ENCODE measurements at regions not wholly inside any gene's neighbourhood (a gene's known extent, or its start where the extent isn't known, plus 50 kb on each side); places are given as distances from the start of the nearest gene placed in this dataset.

DNA sequence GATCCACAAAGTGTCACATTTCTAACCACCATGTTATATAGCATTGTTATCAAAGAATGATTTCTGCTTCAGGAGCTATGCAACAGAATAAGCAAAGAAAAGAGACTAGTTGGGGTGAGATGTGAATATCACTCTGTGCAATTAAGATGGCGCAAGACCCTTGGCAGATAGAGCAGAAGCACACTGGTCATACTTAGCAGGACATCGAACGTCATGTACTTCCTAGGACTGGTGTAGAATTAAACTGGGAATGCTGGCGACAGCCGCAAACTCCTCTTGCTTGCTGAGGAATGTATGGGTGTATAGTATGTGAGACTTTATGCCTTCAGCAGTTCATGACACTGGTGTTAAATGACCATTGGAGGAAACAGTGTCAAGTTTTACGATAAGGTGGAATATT is 207.0 kb downstream of the LRRC70 start:
- no peak for TF ChIP-seq CEBPB (IDR thresholded peaks at IDR 0.05; ENCODE audit: low read depth, low read length)
- TF ChIP-seq RAD21 (IDR thresholded peaks at IDR 0.05; ENCODE audit: low read length): no peak
- TF ChIP-seq, protein P1, sequence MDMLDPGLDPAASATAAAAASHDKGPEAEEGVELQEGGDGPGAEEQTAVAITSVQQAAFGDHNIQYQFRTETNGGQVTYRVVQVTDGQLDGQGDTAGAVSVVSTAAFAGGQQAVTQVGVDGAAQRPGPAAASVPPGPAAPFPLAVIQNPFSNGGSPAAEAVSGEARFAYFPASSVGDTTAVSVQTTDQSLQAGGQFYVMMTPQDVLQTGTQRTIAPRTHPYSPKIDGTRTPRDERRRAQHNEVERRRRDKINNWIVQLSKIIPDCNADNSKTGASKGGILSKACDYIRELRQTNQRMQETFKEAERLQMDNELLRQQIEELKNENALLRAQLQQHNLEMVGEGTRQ (IDR thresholded peaks at IDR 0.05; ENCODE audit: low read depth, low read length): no peak
- TF ChIP-seq MAFK (IDR thresholded peaks at IDR 0.05; ENCODE audit: low read depth, low read length): no peak
- TF ChIP-seq CTCF (conservative IDR thresholded peaks at IDR 0.05; ENCODE audit: low read depth, low read length): no peak
- no peak for TF ChIP-seq MXI1 (IDR thresholded peaks at IDR 0.05; ENCODE audit: borderline replicate concordance, low read depth, low read length)
- TF ChIP-seq BHLHE40 (IDR thresholded peaks at IDR 0.05; ENCODE audit: low read depth, low read length): no peak
- no peak for TF ChIP-seq POLR2A (IDR thresholded peaks at IDR 0.05; ENCODE audit: low read depth, low read length)
- TF ChIP-seq FOS (IDR thresholded peaks at IDR 0.05; ENCODE audit: low read depth, low read length): no peak

Measured in IMR-90 (cell line).